ENCODE measurements at regions not wholly inside any gene's neighbourhood (a gene's known extent, or its start where the extent isn't known, plus 50 kb on each side); places are given as distances from the start of the nearest gene placed in this dataset.
"Not testable (repeated sequence)": the region's sequence is repeated elsewhere in the genome, so short reads cannot be mapped to it uniquely, and the experiment has no call there.

GRCh38 chr3:66934041-66934440 lies 64.1 kb upstream of the KBTBD8 start:
- DNase-seq: no peak

- DNase-seq: no peak
Observed at GRCh38 chr3:66934725-66935124, 63.4 kb upstream of the KBTBD8 start.

GRCh38 chr3:66937041-66937440 lies 61.1 kb upstream of the KBTBD8 start:
- not testable (repeated sequence) for DNase-seq

- DNase-seq: peak; percentile 46 to 62
Observed at GRCh38 chr3:66938338-66938963, 59.7 kb upstream of the KBTBD8 start.

GRCh38 chr3:66948041-66948440 lies 50.1 kb upstream of the KBTBD8 start:
- no peak for DNase-seq

All from right lung (tissue), 2 donors.